H9 (cell line): ENCODE measurements at regions not wholly inside any gene's neighbourhood (a gene's known extent, or its start where the extent isn't known, plus 50 kb on each side); places are given as distances from the start of the nearest gene placed in this dataset.

Source experiments
- DNase-seq: peaks from one replicate; pipeline ENCODE4 v3.0.0-alpha.2; 2017
- H2AFZ ChIP-seq: one replicate; pipeline ENCODE4 v1.6.1; 2013; ENCODE audit warnings: mild to moderate bottlenecking, low read length, control low read depth, moderate library complexity
- H2AK5ac ChIP-seq: 2 replicates; pipeline ENCODE4 v1.6.1; 2013; ENCODE audit warnings: low read length, control low read depth, mixed read lengths; ENCODE audit not compliant: insufficient read length
- H2BK120ac ChIP-seq: one replicate; pipeline ENCODE4 v1.6.1; 2013; ENCODE audit warnings: low read depth, mild to moderate bottlenecking, low read length, control low read depth, inconsistent platforms; ENCODE audit not compliant: poor library complexity, severe bottlenecking
- H2BK12ac ChIP-seq: 2 replicates; pipeline ENCODE4 v1.6.1; 2013; ENCODE audit warnings: low read length, control low read depth, mixed read lengths, low read depth; ENCODE audit not compliant: insufficient read length
- H2BK15ac ChIP-seq: 2 replicates; pipeline ENCODE4 v1.6.1; 2013; ENCODE audit warnings: low read depth, low read length, control low read depth
- H2BK20ac ChIP-seq: one replicate; pipeline ENCODE4 v1.6.1; 2013; ENCODE audit warnings: low read depth, mild to moderate bottlenecking, low read length, control low read depth, inconsistent platforms; ENCODE audit not compliant: poor library complexity, severe bottlenecking
- H2BK5ac ChIP-seq: 2 replicates; pipeline ENCODE4 v1.6.1; 2013; ENCODE audit warnings: low read length, control low read depth, mixed read lengths; ENCODE audit not compliant: insufficient read length
- H3K14ac ChIP-seq: 2 replicates; pipeline ENCODE4 v1.6.1; 2013; ENCODE audit warnings: low read length, control low read depth; ENCODE audit not compliant: insufficient read depth
- H3K18ac ChIP-seq: 2 replicates; pipeline ENCODE4 v1.6.1; 2013; ENCODE audit warnings: low read depth, mild to moderate bottlenecking, mixed read lengths, low read length, control low read depth; ENCODE audit not compliant: insufficient read length
- H3K23ac ChIP-seq: 2 replicates; pipeline ENCODE4 v1.6.1; 2013; ENCODE audit warnings: low read length, control low read depth, mixed read lengths, low read depth; ENCODE audit not compliant: insufficient read length
- H3K23me2 ChIP-seq: 2 replicates; pipeline ENCODE4 v1.6.1; 2013; ENCODE audit warnings: low read depth, mild to moderate bottlenecking, mixed read lengths, low read length, control low read depth; ENCODE audit not compliant: insufficient read length, poor library complexity, severe bottlenecking
- H3K27ac ChIP-seq: 2 replicates; pipeline ENCODE4 v1.5.1; 2013; ENCODE audit warnings: low read length, control low read depth, mixed read lengths, low read depth; ENCODE audit not compliant: insufficient read length
- H3K27me3 ChIP-seq: 2 replicates; pipeline ENCODE4 v1.6.1; 2013; ENCODE audit warnings: low read length, control low read depth, inconsistent platforms; ENCODE audit not compliant: insufficient read depth
- H3K4ac ChIP-seq: 2 replicates; pipeline ENCODE4 v1.6.1; 2013; ENCODE audit warnings: low read depth, mild to moderate bottlenecking, control low read depth, inconsistent platforms, low read length, moderate library complexity
- H3K4me1 ChIP-seq: 2 replicates; pipeline ENCODE4 v1.6.1; 2013; ENCODE audit warnings: low read length, control low read depth, inconsistent platforms; ENCODE audit not compliant: insufficient read depth
- H3K4me2 ChIP-seq: 2 replicates; pipeline ENCODE4 v1.6.1; 2013; ENCODE audit warnings: low read length, control low read depth, mixed read lengths; ENCODE audit not compliant: insufficient read length, insufficient read depth
- H3K56ac ChIP-seq: 2 replicates; pipeline ENCODE4 v1.6.1; 2013; ENCODE audit warnings: low read depth, mild to moderate bottlenecking, mixed read lengths, low read length, control low read depth; ENCODE audit not compliant: insufficient read length
- H3K79me1 ChIP-seq: 2 replicates; pipeline ENCODE4 v1.6.1; 2013; ENCODE audit warnings: low read depth, mild to moderate bottlenecking, moderate library complexity, low read length, control low read depth, inconsistent platforms; ENCODE audit not compliant: insufficient read depth, poor library complexity, severe bottlenecking
- H3K79me2 ChIP-seq: 2 replicates; pipeline ENCODE4 v1.6.1; 2013; ENCODE audit warnings: low read length, control low read depth, inconsistent platforms; ENCODE audit not compliant: insufficient read depth
- H3K9ac ChIP-seq: 2 replicates; pipeline ENCODE4 v1.6.1; 2013; ENCODE audit warnings: low read length, control low read depth, mixed read lengths; ENCODE audit not compliant: insufficient read length; ENCODE audit errors: extremely low read depth
- H3K9me3 ChIP-seq: one replicate; pipeline ENCODE4 v1.6.1; 2013; ENCODE audit warnings: low read depth, low read length, inconsistent platforms; ENCODE audit not compliant: control insufficient read depth
- H3T11ph ChIP-seq: one replicate; pipeline ENCODE4 v1.6.1; 2013; ENCODE audit warnings: mild to moderate bottlenecking, low read length, control low read depth, inconsistent platforms
- H4K20me1 ChIP-seq: one replicate; pipeline ENCODE4 v1.6.1; 2013; ENCODE audit not compliant: control insufficient read depth, insufficient read length, insufficient read depth
- H4K5ac ChIP-seq: 2 replicates; pipeline ENCODE4 v1.6.1; 2013; ENCODE audit warnings: low read depth, mild to moderate bottlenecking, mixed read lengths, low read length, control low read depth; ENCODE audit not compliant: insufficient read length
- H4K8ac ChIP-seq: replicated peaks from 2 replicates; pipeline ENCODE4 v1.6.1; 2013; ENCODE audit warnings: low read length, control low read depth, mixed read lengths, low read depth; ENCODE audit not compliant: insufficient read length
- H4K91ac ChIP-seq: 2 replicates; pipeline ENCODE4 v1.6.1; 2013; ENCODE audit warnings: low read depth, mild to moderate bottlenecking, moderate library complexity, mixed read lengths, low read length, control low read depth; ENCODE audit not compliant: insufficient read length
- H3K27ac Mint-ChIP-seq, 3 experiments: 2 replicates in 2 of 3; 3 replicates in 1 of 3; pipeline ENCODE4 v1.8.0; 2020 to 2021; ENCODE audit warnings: mixed read lengths in 3 of 3, mild to moderate bottlenecking in 1 of 3, moderate library complexity in 1 of 3
- H3K27me3 Mint-ChIP-seq: 2 replicates; pipeline ENCODE4 v1.8.0; 2021; ENCODE audit warnings: low read depth, mild to moderate bottlenecking, moderate library complexity, mixed read lengths
- H3K36me3 Mint-ChIP-seq, 3 experiments: 2 replicates in 2 of 3; 3 replicates in 1 of 3; pipeline ENCODE4 v1.8.0; 2020 to 2021; ENCODE audit warnings: low read depth in 3 of 3, mixed read lengths in 3 of 3; ENCODE audit not compliant: insufficient read depth in 1 of 3
- H3K4me1 Mint-ChIP-seq, 2 experiments: 2 replicates each; pipeline ENCODE4 v1.8.0; 2020; ENCODE audit warnings: mixed read lengths in 2 of 2
- H3K4me3 Mint-ChIP-seq, 2 experiments: 2 replicates in 1 of 2; 3 replicates in 1 of 2; pipeline ENCODE4 v1.8.0; 2020 to 2021; ENCODE audit warnings: mild to moderate bottlenecking in 2 of 2, mixed read lengths in 2 of 2, moderate library complexity in 1 of 2
- H3K9me3 Mint-ChIP-seq, 2 experiments: 2 replicates in 1 of 2; 3 replicates in 1 of 2; pipeline ENCODE4 v1.8.0; 2020; ENCODE audit warnings: mild to moderate bottlenecking in 2 of 2, mixed read lengths in 2 of 2, moderate library complexity in 1 of 2
- WGBS: extraction: QIAGEN DNeasy Blood & Tissue Kit; methylation state at CpG from one replicate; pipeline ENCODE4 v1.1.7; 2013; ENCODE audit warnings: missing lambda C conversion rate, low lambda C conversion rate, mixed read lengths; ENCODE audit not compliant: insufficient read length; ENCODE audit errors: extremely low coverage; 5-methylcytosine and 5-hydroxymethylcytosine counted together
- TF ChIP-seq, protein P1 (sequence below): fragments of 200-600 bp; sonication (generic); conservative IDR thresholded peaks from 3 replicates; pipeline ENCODE4 v1.8.0; 2021; ENCODE audit warnings: antibody characterized with exemption, mild to moderate bottlenecking

DNA sequence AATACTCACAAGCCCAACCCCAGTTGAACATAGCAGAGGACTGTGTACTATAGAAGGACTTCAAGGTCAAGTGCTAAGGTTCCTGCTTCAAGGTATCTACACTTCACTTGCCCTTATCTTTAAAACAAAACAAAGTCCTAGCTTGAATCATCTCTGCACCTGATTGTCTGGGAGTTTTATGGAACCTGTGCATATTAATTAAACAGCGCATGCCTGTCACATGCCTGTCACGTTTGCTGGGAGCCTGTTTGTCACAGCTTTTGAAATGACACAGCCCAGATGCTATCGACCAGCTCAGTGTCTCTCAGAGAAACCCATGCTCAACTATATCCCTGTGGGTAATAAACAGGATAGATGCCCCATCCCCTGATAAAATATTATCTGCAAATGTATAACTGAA lies 476.0 kb downstream of the ZSWIM6 start:
- Mint-ChIP-seq H3K27ac (no peak overlapping the region), H3K4me3 (no peak overlapping the region), H3K4me1 (no peaks in the 10 kb centered on the region), H3K27me3 (peaks cover 2% of the 10 kb centered on the region; the same call in 1 of the 2 replicates), H3K36me3 (no peaks in the 10 kb centered on the region; a peak in 1 of 7 replicates), H3K9me3 (no peaks in the 10 kb centered on the region)
- no CpG with 5 or more reads among the region's 3 CpGs for WGBS
- H4K5ac ChIP-seq = no peak overlapping the region
- H2BK5ac ChIP-seq = no peak overlapping the region
- H3T11ph ChIP-seq = no peak overlapping the region
- H3K79me1 ChIP-seq = no peaks in the 10 kb centered on the region
- H4K8ac ChIP-seq = no peak overlapping the region
- H3K23me2 ChIP-seq = no peaks in the 10 kb centered on the region
- H2BK12ac ChIP-seq = no peak overlapping the region
- H4K20me1 ChIP-seq = no peaks in the 10 kb centered on the region
- H2AFZ ChIP-seq = no peak overlapping the region
- no peaks in the 10 kb centered on the region for H3K27me3 ChIP-seq
- no peak overlapping the region for H3K4me2 ChIP-seq
- H4K91ac ChIP-seq = no peak overlapping the region
- H3K23ac ChIP-seq = no peak overlapping the region
- H3K4me1 ChIP-seq = no peaks in the 10 kb centered on the region
- no peak overlapping the region for H3K56ac ChIP-seq
- H3K4ac ChIP-seq = no peak overlapping the region
- no peaks in the 10 kb centered on the region for H3K9me3 ChIP-seq
- H2AK5ac ChIP-seq = no peak overlapping the region
- H3K18ac ChIP-seq = no peak overlapping the region
- H2BK120ac ChIP-seq = no peak overlapping the region
- no peak for DNase-seq
- H3K9ac ChIP-seq = no peak overlapping the region
- no peaks in the 10 kb centered on the region for H3K79me2 ChIP-seq
- H2BK15ac ChIP-seq = no peak overlapping the region
- TF ChIP-seq, protein P1, sequence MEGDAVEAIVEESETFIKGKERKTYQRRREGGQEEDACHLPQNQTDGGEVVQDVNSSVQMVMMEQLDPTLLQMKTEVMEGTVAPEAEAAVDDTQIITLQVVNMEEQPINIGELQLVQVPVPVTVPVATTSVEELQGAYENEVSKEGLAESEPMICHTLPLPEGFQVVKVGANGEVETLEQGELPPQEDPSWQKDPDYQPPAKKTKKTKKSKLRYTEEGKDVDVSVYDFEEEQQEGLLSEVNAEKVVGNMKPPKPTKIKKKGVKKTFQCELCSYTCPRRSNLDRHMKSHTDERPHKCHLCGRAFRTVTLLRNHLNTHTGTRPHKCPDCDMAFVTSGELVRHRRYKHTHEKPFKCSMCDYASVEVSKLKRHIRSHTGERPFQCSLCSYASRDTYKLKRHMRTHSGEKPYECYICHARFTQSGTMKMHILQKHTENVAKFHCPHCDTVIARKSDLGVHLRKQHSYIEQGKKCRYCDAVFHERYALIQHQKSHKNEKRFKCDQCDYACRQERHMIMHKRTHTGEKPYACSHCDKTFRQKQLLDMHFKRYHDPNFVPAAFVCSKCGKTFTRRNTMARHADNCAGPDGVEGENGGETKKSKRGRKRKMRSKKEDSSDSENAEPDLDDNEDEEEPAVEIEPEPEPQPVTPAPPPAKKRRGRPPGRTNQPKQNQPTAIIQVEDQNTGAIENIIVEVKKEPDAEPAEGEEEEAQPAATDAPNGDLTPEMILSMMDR = no peak
- no peak overlapping the region for H2BK20ac ChIP-seq
- no peak overlapping the region for H3K27ac ChIP-seq
- no peak overlapping the region for H3K14ac ChIP-seq
